MCF 10A (cell line): ENCODE measurements at regions not wholly inside any gene's neighbourhood (a gene's known extent, or its start where the extent isn't known, plus 50 kb on each side); places are given as distances from the start of the nearest gene placed in this dataset.

Source experiments
- BruUV-seq: library from RNA; stranded (reverse); fragments of 400-500 nt; replicated peaks from 2 replicates; lab custom pipeline; 2021; lab: Mats Ljungman, UMichigan
- CTCF ChIA-PET: fragments of 300-600 bp; sonication (Branson Sonifier 250); formaldehyde crosslinking; extraction: SDS; loops from one replicate; lab custom pipeline; 2021; ENCODE audit warnings: antibody characterized with exemption, inconsistent platforms; lab: Yijun Ruan, JAX
- POLR2A ChIA-PET: fragments of 300-600, 350-650 bp; sonication (Branson Sonifier 250); formaldehyde crosslinking; extraction: SDS; loops from one replicate; lab custom pipeline; 2020; ENCODE audit warnings: antibody characterized with exemption, inconsistent platforms; lab: Yijun Ruan, JAX
- DNase-seq: peaks from one replicate; pipeline ENCODE4 v3.0.0-alpha.2; 2018; ENCODE audit not compliant: unreplicated experiment
- H3K27ac Mint-ChIP-seq: one replicate; pipeline ENCODE4 v1.8.0; 2022; ENCODE audit warnings: mild to moderate bottlenecking, low read depth, mixed read lengths; ENCODE audit not compliant: unreplicated experiment
- H3K27me3 Mint-ChIP-seq: one replicate; pipeline ENCODE4 v1.8.0; 2022; ENCODE audit warnings: mixed read lengths; ENCODE audit not compliant: insufficient read depth, unreplicated experiment
- H3K36me3 Mint-ChIP-seq: one replicate; pipeline ENCODE4 v1.8.0; 2022; ENCODE audit warnings: mild to moderate bottlenecking, moderate library complexity, mixed read lengths; ENCODE audit not compliant: insufficient read depth, unreplicated experiment
- H3K4me1 Mint-ChIP-seq: one replicate; pipeline ENCODE4 v1.8.0; 2022; ENCODE audit warnings: mixed read lengths; ENCODE audit not compliant: insufficient read depth, unreplicated experiment
- H3K4me3 Mint-ChIP-seq: one replicate; pipeline ENCODE4 v1.8.0; 2022; ENCODE audit warnings: mild to moderate bottlenecking, moderate library complexity, mixed read lengths; ENCODE audit not compliant: unreplicated experiment
- H3K9me3 Mint-ChIP-seq: one replicate; pipeline ENCODE4 v1.8.0; 2022; ENCODE audit warnings: mixed read lengths; ENCODE audit not compliant: unreplicated experiment
- intact Hi-C: fragments of 100-400 bp; cut with micrococcal nuclease; formaldehyde crosslinking; loops from 2 replicates; pipeline ENCODE4 v1.14.1; 2022
- TF ChIP-seq, protein P1 (sequence below): fragments of 200-600 bp; IDR thresholded peaks from one replicate; pipeline ENCODE4 v1.8.0; 2022; ENCODE audit warnings: antibody characterized with exemption, mild to moderate bottlenecking; ENCODE audit not compliant: unreplicated experiment

GRCh38 chr2:41913311-41913710 is 134.5 kb upstream of the PKDCC start:
- no peak overlapping the region for H3K4me3 Mint-ChIP-seq
- no peaks in the 10 kb centered on the region for H3K4me1 Mint-ChIP-seq
- no peak overlapping the region for H3K27ac Mint-ChIP-seq
- H3K9me3 Mint-ChIP-seq: peaks cover 7% of the 10 kb centered on the region
- DNase-seq: no peak
- intact Hi-C loops: no loop called here
- CTCF ChIA-PET: no interaction called here
- TF ChIP-seq, protein P1, sequence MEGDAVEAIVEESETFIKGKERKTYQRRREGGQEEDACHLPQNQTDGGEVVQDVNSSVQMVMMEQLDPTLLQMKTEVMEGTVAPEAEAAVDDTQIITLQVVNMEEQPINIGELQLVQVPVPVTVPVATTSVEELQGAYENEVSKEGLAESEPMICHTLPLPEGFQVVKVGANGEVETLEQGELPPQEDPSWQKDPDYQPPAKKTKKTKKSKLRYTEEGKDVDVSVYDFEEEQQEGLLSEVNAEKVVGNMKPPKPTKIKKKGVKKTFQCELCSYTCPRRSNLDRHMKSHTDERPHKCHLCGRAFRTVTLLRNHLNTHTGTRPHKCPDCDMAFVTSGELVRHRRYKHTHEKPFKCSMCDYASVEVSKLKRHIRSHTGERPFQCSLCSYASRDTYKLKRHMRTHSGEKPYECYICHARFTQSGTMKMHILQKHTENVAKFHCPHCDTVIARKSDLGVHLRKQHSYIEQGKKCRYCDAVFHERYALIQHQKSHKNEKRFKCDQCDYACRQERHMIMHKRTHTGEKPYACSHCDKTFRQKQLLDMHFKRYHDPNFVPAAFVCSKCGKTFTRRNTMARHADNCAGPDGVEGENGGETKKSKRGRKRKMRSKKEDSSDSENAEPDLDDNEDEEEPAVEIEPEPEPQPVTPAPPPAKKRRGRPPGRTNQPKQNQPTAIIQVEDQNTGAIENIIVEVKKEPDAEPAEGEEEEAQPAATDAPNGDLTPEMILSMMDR: no peak
- no TSS peak for BruUV-seq
- H3K27me3 Mint-ChIP-seq: no peaks in the 10 kb centered on the region
- H3K36me3 Mint-ChIP-seq: no peaks in the 10 kb centered on the region
- POLR2A ChIA-PET: no interaction called here

GRCh38 chr2:41913921-41914609 is 133.8 kb upstream of the PKDCC start:
- TF ChIP-seq, protein P1: no peak
- DNase-seq: no peak
- ChIA-PET CTCF (no interaction called here), POLR2A (no interaction called here)
- intact Hi-C loops: no loop called here
- no peaks in the 10 kb centered on the region for H3K36me3 Mint-ChIP-seq
- peaks cover 7% of the 10 kb centered on the region for H3K9me3 Mint-ChIP-seq
- H3K4me1 Mint-ChIP-seq: no peaks in the 10 kb centered on the region
- H3K27me3 Mint-ChIP-seq: no peaks in the 10 kb centered on the region
- no TSS peak for BruUV-seq
- H3K27ac Mint-ChIP-seq: no peak overlapping the region
- H3K4me3 Mint-ChIP-seq: no peak overlapping the region

GRCh38 chr2:41914936-41915335 is 132.9 kb upstream of the PKDCC start:
- H3K27me3 Mint-ChIP-seq: no peaks in the 10 kb centered on the region
- H3K36me3 Mint-ChIP-seq: no peaks in the 10 kb centered on the region
- no TSS peak for BruUV-seq
- CTCF ChIA-PET: interaction anchor here (0.6 to 0.7 kb wide), 2 partner anchors 205 to 327 kb away, joined by 3 to 4 read pairs; no protein-coding TSS in a partner anchor
- no peak for DNase-seq
- intact Hi-C loops: no loop called here
- H3K4me3 Mint-ChIP-seq: no peak overlapping the region
- H3K27ac Mint-ChIP-seq: no peak overlapping the region
- H3K4me1 Mint-ChIP-seq: no peaks in the 10 kb centered on the region
- POLR2A ChIA-PET: no interaction called here
- H3K9me3 Mint-ChIP-seq: peaks cover 7% of the 10 kb centered on the region
- TF ChIP-seq, protein P1: no peak

DNA sequence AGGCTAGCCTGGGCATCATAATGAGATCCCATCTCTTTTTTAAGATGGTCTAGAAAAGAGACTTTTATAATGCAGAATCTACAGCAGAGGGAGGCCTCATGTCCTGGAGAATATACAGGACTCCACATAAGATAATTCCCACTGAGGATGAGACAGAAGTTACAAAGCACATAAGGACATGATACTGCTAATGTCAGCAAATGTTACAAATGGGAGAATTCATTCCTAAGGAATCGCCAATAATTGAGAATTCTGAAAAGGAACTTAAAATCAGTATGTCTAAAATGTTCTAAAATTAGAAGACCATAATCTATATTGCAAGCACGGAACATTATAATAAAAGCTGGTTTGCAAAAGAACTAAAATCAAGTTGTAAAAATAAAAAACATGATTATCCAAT is 131.6 kb upstream of the PKDCC start:
- Mint-ChIP-seq H3K4me1 (no peaks in the 10 kb centered on the region), H3K9me3 (peaks cover 7% of the 10 kb centered on the region), H3K4me3 (no peak overlapping the region), H3K27me3 (no peaks in the 10 kb centered on the region), H3K27ac (no peak overlapping the region), H3K36me3 (no peaks in the 10 kb centered on the region)
- intact Hi-C loops: no loop called here
- ChIA-PET CTCF (interaction anchor here (0.5 kb wide), 1 partner anchor 18 kb away, joined by 3 read pairs; no protein-coding TSS in a partner anchor), POLR2A (no interaction called here)
- BruUV-seq: no TSS peak
- DNase-seq: no peak
- TF ChIP-seq, protein P1: no peak
